HG02870 (cell line): ENCODE measurements at regions not wholly inside any gene's neighbourhood (a gene's known extent, or its start where the extent isn't known, plus 50 kb on each side); places are given as distances from the start of the nearest gene placed in this dataset.
"Not testable (repeated sequence)": the region's sequence is repeated elsewhere in the genome, so short reads cannot be mapped to it uniquely, and the experiment has no call there.

Source experiments
- ATAC-seq: cut with Tn5 transposase; IDR thresholded peaks from one replicate; pipeline ENCODE4 v1.9.1; 2021; ENCODE audit warnings: mild to moderate bottlenecking, moderate library complexity; ENCODE audit not compliant: unreplicated experiment

DNA sequence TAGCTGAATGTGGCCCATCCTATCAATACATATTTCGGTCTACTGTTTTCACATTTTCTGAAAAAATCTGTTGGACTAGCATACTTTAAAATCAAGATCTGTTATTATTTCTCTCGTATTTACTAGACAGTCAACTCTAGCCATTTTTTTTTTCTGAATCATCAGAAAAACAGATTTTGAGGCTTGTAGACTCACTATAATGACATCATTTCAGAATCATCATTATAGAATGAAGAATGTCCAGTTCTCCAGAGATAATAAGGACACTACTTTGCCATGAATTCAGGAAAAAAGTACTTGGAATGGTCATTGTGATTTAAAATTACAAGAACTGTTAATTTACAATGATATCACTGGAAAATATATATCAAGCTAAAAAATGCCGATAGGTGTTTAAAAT, 589.8 kb downstream of the KCNH5 start:
- ATAC-seq = no peak

DNA sequence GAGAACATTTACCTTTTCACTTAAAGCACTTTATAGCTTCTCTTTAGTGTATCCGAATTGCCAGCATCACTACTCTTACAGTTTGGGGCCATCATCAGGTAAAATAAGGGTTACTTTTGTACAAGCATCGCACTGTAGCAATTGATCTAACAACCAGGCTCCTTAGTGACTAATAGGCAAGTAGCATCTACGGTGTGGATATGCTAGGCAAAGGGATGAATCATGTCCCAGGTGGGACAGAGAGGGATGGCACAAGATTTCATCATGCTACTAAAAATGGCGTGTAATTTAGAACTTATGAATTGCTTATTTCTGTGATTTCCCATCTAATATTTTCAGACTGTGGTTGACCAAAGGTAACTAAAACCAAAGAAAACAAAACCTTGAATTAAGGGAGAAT, 582.3 kb downstream of the KCNH5 start:
- ATAC-seq = no peak

- ATAC-seq = no peak
Measured at GRCh38 chr14:62468946-62469345, 576.3 kb downstream of the KCNH5 start.

GRCh38 chr14:62470935-62471334, 574.3 kb downstream of the KCNH5 start:
- ATAC-seq = no peak

DNA sequence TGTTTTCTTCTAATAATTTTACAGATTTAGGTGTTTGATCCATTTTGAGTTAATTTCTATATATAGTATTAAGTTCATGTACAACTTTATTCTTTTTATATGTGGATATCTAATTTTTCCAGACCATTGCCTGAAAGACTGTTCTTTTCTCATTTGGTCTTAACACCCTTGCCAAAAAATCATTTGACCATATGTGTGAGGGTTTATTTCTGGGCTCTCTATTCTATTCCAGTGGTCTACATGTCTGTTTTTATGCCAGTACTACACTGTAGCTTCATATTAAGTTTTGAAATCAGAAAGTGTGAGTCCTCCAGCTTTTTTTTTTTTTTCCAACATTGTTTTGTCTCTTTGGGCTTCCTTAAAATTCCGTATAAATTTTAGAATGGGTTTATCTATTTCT, 554.1 kb downstream of the KCNH5 start:
- ATAC-seq = no peak

DNA sequence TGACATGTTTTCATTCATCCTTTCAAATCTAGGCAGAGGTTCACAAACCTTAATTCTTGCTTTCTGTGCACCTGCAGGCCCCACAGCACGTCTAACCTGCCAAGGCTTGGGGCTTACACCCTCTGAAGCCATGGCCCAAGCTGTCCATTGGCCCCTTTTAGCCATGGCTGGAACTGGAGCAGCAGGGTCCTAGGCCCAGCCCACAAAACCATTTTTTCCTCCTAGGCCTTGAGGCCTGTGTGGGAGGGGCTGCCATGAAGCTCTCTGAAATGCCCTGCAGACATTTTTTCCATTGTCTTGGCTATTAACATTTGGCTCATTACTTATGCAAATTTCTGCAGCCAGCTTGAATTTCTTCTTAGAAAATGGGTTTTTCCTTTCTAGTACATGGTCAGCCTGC, 547.5 kb downstream of the KCNH5 start:
- ATAC-seq = no peak

GRCh38 chr14:62501021-62501750, 544.1 kb downstream of the KCNH5 start:
- no peak for ATAC-seq

DNA sequence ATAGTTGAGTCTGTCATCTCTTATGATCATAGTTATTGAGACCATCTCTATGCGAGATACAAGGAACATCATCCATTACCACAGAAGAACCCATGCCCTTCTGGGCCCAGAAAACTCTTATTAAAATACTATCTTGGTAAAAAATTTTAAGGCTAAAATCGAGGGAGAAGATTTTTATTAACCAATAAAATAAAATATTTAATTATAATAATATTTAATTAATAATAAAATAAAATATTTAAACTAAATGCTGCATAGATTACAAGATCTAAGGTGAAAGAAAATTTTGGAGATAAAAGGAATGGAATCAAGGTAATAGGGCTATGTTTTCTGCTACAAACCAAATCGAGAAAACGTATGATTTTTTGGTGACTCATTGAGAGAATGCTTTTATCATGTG, 540.2 kb downstream of the KCNH5 start:
- no peak for ATAC-seq

- not testable (repeated sequence) for ATAC-seq
Measured at GRCh38 chr14:62521309-62521708, 523.9 kb downstream of the KCNH5 start.

DNA sequence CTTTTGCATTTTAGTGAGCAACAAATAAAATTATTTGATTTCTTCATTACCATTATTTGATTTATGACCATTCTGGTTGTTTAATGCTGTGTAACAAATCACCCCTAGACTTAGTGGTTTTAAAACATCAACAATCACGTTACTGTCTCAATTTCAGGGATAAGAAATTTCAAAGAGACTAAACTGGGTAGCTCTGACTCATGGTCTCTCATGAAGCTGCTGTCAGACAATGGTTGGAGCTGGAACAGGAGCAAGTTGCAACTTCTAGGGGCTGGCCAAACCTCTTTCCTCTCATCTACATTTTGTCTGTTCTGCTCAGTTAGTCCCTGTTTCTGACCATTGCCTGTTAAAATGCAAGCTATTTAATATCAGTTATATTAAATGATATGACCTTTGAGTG, 517.0 kb downstream of the KCNH5 start:
- ATAC-seq = no peak

DNA sequence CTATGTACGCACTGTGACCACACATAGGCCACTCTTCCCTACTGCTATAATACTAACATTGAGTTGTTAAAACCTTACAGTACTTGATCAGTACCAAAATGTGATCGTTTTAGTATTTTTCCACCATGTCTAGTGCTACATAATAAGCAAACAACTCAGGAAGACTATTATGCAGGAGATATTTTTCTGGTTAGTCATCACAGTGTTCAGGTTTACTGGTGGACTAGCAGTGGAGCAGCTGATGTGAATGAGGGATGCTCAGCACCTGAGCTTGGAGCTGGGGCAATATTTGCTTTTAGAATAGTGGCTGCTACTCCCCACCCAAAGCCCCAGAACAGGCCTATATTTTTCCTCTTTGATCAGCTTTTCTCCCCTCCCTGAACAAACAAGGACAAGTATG, 513.1 kb downstream of the KCNH5 start:
- ATAC-seq = no peak

DNA sequence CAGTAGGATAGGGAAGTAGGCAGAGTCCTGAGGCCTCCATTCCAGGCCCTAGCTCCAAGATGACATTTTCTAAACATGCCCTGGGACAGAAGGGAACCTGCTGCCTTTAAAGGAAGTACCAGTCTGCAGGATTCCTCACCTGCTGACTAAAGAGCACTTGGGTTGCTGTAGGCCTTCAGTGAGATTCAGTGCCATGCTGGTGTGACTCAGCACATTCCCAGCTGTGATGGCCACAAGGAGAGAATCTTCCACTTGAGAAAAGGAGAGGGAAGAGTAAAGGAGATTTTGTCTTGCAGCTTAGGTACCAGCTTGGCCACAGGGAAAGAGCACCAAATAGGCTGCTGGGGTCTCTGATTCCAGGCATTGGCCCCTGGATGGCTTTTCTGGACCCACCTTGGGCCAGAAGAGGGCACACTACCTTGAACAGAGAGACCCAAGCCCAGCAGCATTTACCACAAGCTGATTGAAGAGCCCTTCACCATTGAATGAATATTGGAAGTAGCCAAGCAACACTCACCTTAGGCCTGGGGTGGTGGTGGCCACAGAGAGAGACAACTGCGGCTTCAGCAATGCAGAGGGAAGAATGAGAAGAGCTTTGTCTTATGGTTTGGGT, 498.3 kb downstream of the KCNH5 start:
- no peak for ATAC-seq

DNA sequence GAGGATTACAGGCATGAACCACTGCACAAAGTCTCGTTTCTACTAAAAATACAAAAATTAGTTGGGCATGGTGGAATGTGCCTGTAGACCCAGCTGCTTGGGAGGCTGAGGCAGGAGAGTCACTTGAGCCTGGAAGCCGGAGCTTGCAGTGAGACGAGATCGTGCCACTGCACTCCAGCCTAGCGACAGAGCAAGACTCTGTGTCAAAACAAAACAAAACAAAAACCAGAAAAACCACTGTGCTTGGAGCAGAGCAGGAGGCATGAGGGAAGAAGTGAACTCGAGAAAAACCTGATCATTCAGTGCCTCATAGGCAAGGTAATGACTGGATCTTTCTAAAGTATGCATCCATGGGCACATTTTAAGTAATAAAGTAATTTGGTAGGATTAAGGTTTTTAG, 487.8 kb downstream of the KCNH5 start:
- no peak for ATAC-seq

- ATAC-seq = no peak
Measured at GRCh38 chr14:62558451-62558850, 486.8 kb downstream of the KCNH5 start.

DNA sequence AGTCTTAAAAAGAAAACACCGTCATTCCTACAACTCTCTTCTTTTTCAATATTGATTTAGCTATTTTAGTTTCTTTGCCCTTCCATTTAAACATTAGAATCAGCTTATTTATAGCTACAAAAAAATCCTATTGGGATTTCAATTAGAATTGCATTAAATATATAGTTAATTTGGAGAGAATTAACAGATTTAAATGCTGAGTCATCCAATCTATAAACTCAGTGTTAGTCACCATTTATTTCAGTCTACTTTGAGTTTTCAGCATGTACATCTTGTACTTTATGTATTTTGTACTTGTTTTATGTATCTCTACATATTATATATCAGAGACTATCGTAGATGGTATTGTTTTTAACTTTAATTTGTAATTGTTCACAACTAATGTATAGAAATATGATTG, 460.0 kb downstream of the KCNH5 start:
- no peak for ATAC-seq

- ATAC-seq = no peak
Measured at GRCh38 chr14:62592877-62593276, 452.4 kb downstream of the KCNH5 start.

- ATAC-seq = no peak
Measured at GRCh38 chr14:62597143-62597542, 448.1 kb downstream of the KCNH5 start.

GRCh38 chr14:62599616-62600385, 445.5 kb downstream of the KCNH5 start:
- no peak for ATAC-seq

GRCh38 chr14:62602712-62603111, 442.5 kb downstream of the KCNH5 start:
- ATAC-seq = no peak

- no peak for ATAC-seq
Measured at GRCh38 chr14:62604524-62604923, 440.7 kb downstream of the KCNH5 start.

- ATAC-seq = no peak
Measured at GRCh38 chr14:62614122-62614521, 431.1 kb downstream of the KCNH5 start.

- no peak for ATAC-seq
Measured at GRCh38 chr14:62616668-62617067, 428.6 kb downstream of the KCNH5 start.
